MM.1S (cell line): ENCODE measurements at regions not wholly inside any gene's neighbourhood (a gene's known extent, or its start where the extent isn't known, plus 50 kb on each side); places are given as distances from the start of the nearest gene placed in this dataset.

Experiments used
- DNase-seq: peaks from one replicate; pipeline ENCODE4 v3.0.0-alpha.2; 2015
- H2AFZ ChIP-seq: fragments of 300-600 bp; sonication (generic); 2 replicates; pipeline ENCODE4 v1.6.0; 2016; ENCODE audit warnings: antibody characterized with exemption, low read length
- H3F3A ChIP-seq: fragments of 300-600 bp; sonication (generic); 2 replicates; pipeline ENCODE4 v1.6.1; 2016; ENCODE audit warnings: mild to moderate bottlenecking, antibody characterized with exemption, low read length, moderate library complexity, mixed read lengths; ENCODE audit not compliant: insufficient read depth
- H3K27ac ChIP-seq: fragments of 300-600 bp; sonication (generic); 2 replicates; pipeline ENCODE4 v1.5.1; 2016; ENCODE audit warnings: mild to moderate bottlenecking, low read length
- H3K27me3 ChIP-seq: fragments of 300-600 bp; sonication (generic); replicated peaks from 2 replicates; pipeline ENCODE4 v1.6.0; 2016; ENCODE audit warnings: low read length; ENCODE audit not compliant: insufficient read depth
- H3K36me3 ChIP-seq: fragments of 300-600 bp; sonication (generic); replicated peaks from 2 replicates; pipeline ENCODE4 v1.6.1; 2016; ENCODE audit warnings: mild to moderate bottlenecking, low read length, mixed read lengths; ENCODE audit not compliant: insufficient read depth
- H3K4me1 ChIP-seq: fragments of 300-600 bp; sonication (generic); 2 replicates; pipeline ENCODE4 v1.6.1; 2016; ENCODE audit warnings: low read length, mixed read lengths
- H3K4me2 ChIP-seq: fragments of 300-600 bp; sonication (generic); 2 replicates; pipeline ENCODE4 v1.6.0; 2016; ENCODE audit warnings: low read depth, low read length
- H3K4me3 ChIP-seq: fragments of 300-600 bp; sonication (generic); 2 replicates; pipeline ENCODE4 v1.5.1; 2016; ENCODE audit warnings: low read length, mixed read lengths
- H3K79me2 ChIP-seq: fragments of 300-600 bp; sonication (generic); 2 replicates; pipeline ENCODE4 v1.6.1; 2016; ENCODE audit warnings: mixed run types, low read length, mixed read lengths
- H3K9ac ChIP-seq: fragments of 300-600 bp; sonication (generic); 2 replicates; pipeline ENCODE4 v1.6.1; 2016; ENCODE audit warnings: low read length, mixed read lengths
- H3K9me2 ChIP-seq: fragments of 300-600 bp; sonication (generic); replicated peaks from 2 replicates; pipeline ENCODE4 v1.6.1; 2016; ENCODE audit warnings: mild to moderate bottlenecking, low read length, mixed read lengths; ENCODE audit not compliant: insufficient read depth
- H3K9me3 ChIP-seq: fragments of 300-600 bp; sonication (generic); replicated peaks from 2 replicates; pipeline ENCODE4 v1.6.1; 2016; ENCODE audit warnings: mild to moderate bottlenecking, low read length, mixed read lengths; ENCODE audit not compliant: insufficient read depth
- H4K20me1 ChIP-seq: fragments of 300-600 bp; sonication (generic); 2 replicates; pipeline ENCODE4 v1.6.1; 2016; ENCODE audit warnings: mild to moderate bottlenecking, low read length, moderate library complexity, mixed read lengths; ENCODE audit not compliant: insufficient read depth
- CTCF ChIP-seq: fragments of 300-600 bp; sonication (generic); IDR thresholded peaks from 2 replicates; pipeline ENCODE4 v1.5.1; 2016; ENCODE audit warnings: antibody characterized with exemption, low read length, mixed read lengths
- EZH2 ChIP-seq: fragments of 300-600 bp; sonication (generic); optimal IDR thresholded peaks from 2 replicates; pipeline ENCODE3; 2017; ENCODE audit warnings: low read depth, mild to moderate bottlenecking, antibody characterized with exemption, low read length, mixed read lengths
- EZH2phosphoT487 ChIP-seq: fragments of 300-600 bp; sonication (generic); IDR thresholded peaks from 2 replicates; pipeline ENCODE4 v1.6.1; 2018; ENCODE audit warnings: antibody characterized with exemption, low read length

DNA sequence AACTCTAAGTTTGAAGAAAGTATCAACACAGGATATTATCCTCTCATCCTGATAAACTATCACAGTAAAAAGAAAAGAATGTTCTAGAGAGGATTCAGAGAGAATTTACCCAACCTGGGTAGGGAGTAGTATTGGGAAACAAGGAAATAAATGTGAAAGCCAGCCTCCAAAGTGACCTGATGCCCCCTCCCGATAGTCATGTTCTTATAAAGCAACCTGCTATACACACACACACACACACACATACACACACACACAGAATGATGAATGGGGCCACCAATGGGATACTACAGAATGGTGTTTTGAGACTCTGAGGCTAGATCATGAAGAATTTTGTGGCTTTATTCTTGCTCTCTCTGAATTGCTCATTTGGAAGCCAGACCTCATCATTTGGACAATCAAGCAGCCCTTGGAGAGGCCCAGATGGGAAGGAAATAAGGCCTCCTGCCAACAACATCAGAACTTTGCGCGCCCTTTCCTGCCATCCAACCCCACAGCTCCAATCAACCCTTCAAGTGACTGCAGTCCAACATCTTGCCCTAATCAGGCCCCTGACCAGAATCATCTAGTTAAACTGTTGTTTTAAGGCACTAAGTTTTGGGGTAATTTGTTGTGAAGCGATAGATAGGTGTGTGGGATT lies 807.9 kb upstream of the ARGLU1 start:
- no peaks in the 10 kb centered on the region for H3K9me3 ChIP-seq
- no peak overlapping the region for H3K4me2 ChIP-seq
- no peaks in the 10 kb centered on the region for H3K79me2 ChIP-seq
- no peaks in the 10 kb centered on the region for H3K9me2 ChIP-seq
- no peaks in the 10 kb centered on the region for H3K27me3 ChIP-seq
- no peaks in the 10 kb centered on the region for H4K20me1 ChIP-seq
- H2AFZ ChIP-seq, result no peak overlapping the region
- no peak overlapping the region for H3K27ac ChIP-seq
- TF ChIP-seq EZH2, result no peak
- no peak for TF ChIP-seq CTCF
- no peak for TF ChIP-seq EZH2phosphoT487
- H3F3A ChIP-seq, result no peaks in the 10 kb centered on the region
- no peak for DNase-seq
- H3K36me3 ChIP-seq, result no peaks in the 10 kb centered on the region
- no peak overlapping the region for H3K9ac ChIP-seq
- H3K4me3 ChIP-seq, result no peak overlapping the region
- H3K4me1 ChIP-seq, result no peaks in the 10 kb centered on the region

GRCh38 chr13:107374038-107374437 lies 806.1 kb upstream of the ARGLU1 start:
- no peak overlapping the region for H2AFZ ChIP-seq
- H3K27ac ChIP-seq, result no peak overlapping the region
- H3K4me2 ChIP-seq, result no peak overlapping the region
- no peaks in the 10 kb centered on the region for H4K20me1 ChIP-seq
- no peak overlapping the region for H3K4me3 ChIP-seq
- no peak for DNase-seq
- H3K9ac ChIP-seq, result no peak overlapping the region
- no peaks in the 10 kb centered on the region for H3K9me3 ChIP-seq
- no peaks in the 10 kb centered on the region for H3K27me3 ChIP-seq
- no peaks in the 10 kb centered on the region for H3K79me2 ChIP-seq
- no peaks in the 10 kb centered on the region for H3K4me1 ChIP-seq
- H3F3A ChIP-seq, result no peaks in the 10 kb centered on the region
- no peak for TF ChIP-seq EZH2phosphoT487
- TF ChIP-seq CTCF, result no peak
- no peak for TF ChIP-seq EZH2
- H3K36me3 ChIP-seq, result no peaks in the 10 kb centered on the region
- H3K9me2 ChIP-seq, result no peaks in the 10 kb centered on the region

DNA sequence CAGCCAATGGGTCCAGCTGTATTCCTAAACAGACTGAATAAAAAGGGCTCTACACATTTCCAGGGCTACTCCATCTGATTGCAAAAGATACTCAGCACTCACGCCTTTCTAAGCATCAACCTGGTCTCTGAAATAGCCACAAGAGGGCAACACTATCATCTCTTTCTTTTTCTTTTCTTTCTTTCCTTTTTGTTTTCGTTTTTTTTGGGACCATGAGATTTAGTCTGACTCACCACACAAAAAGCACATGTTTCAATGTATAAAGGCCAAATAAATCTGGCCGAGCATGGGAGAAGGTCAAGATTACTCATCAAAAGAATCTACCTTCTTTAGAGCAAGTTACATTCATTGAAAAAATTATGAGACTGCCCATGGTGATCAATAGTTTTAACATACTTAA lies 805.6 kb upstream of the ARGLU1 start:
- Histone ChIP-seq H3K27ac (no peak overlapping the region), H3K4me3 (no peak overlapping the region), H3K79me2 (no peaks in the 10 kb centered on the region), H3K4me2 (no peak overlapping the region), H4K20me1 (no peaks in the 10 kb centered on the region), H3K36me3 (no peaks in the 10 kb centered on the region), H3K9me2 (no peaks in the 10 kb centered on the region), H2AFZ (no peak overlapping the region; the same call in 1 of the 2 replicates), H3K27me3 (no peaks in the 10 kb centered on the region), H3F3A (no peaks in the 10 kb centered on the region), H3K4me1 (no peaks in the 10 kb centered on the region), H3K9me3 (no peaks in the 10 kb centered on the region), H3K9ac (no peak overlapping the region)
- no peak for DNase-seq
- TF ChIP-seq EZH2phosphoT487, result no peak
- TF ChIP-seq CTCF, result peak; percentile 40
- no peak for TF ChIP-seq EZH2
